IMR-90 (cell line): ENCODE measurements at regions not wholly inside any gene's neighbourhood (a gene's known extent, or its start where the extent isn't known, plus 50 kb on each side); places are given as distances from the start of the nearest gene placed in this dataset.

Experiments
- ATAC-seq: fragments of 200-7000 bp; cut with Tn5 transposase; 2 replicates; pipeline ENCODE4 v1.9.1; 2020; ENCODE audit warnings: low read depth, mild to moderate bottlenecking, moderate library complexity
- BruUV-seq: library from RNA; stranded (reverse); fragments of 400-500 nt; replicated peaks from 2 replicates; lab custom pipeline; 2021; lab: Mats Ljungman, UMichigan
- CTCF ChIA-PET: fragments of 300-600 bp; formaldehyde crosslinking; extraction: SDS; loops from one replicate; lab custom pipeline; 2021; ENCODE audit warnings: antibody characterized with exemption; lab: Yijun Ruan, JAX
- POLR2A ChIA-PET: fragments of 300-600 bp; sonication (Branson Sonifier 250); formaldehyde crosslinking; loops from one replicate; lab custom pipeline; 2022; ENCODE audit warnings: antibody characterized with exemption; ENCODE audit not compliant: unreplicated experiment; lab: Charles Lee
- DNase-seq: peaks from one replicate; pipeline ENCODE4 v3.0.0; 2013
- H2AFZ ChIP-seq: replicated peaks from 2 replicates; pipeline ENCODE3; 2013; ENCODE audit warnings: low read length, mild to moderate bottlenecking; ENCODE audit not compliant: poor library complexity
- H2AK5ac ChIP-seq: 2 replicates; pipeline ENCODE4 v1.6.1; 2013; ENCODE audit warnings: low read depth, low read length, inconsistent platforms
- H2AK9ac ChIP-seq: replicated peaks from 2 replicates; pipeline ENCODE3; 2013; ENCODE audit warnings: mild to moderate bottlenecking, low read depth, low read length, moderate library complexity; ENCODE audit not compliant: poor library complexity
- H2BK120ac ChIP-seq: 2 replicates; pipeline ENCODE4 v1.6.1; 2013; ENCODE audit warnings: low read depth, low read length, inconsistent platforms
- H2BK15ac ChIP-seq: 3 replicates; pipeline ENCODE4 v1.6.1; 2013; ENCODE audit warnings: low read depth, low read length, inconsistent platforms
- H2BK20ac ChIP-seq: 2 replicates; pipeline ENCODE4 v1.6.1; 2013; ENCODE audit warnings: low read depth, mild to moderate bottlenecking, inconsistent platforms, low read length, moderate library complexity
- H2BK5ac ChIP-seq: 2 replicates; pipeline ENCODE4 v1.6.1; 2013; ENCODE audit warnings: mild to moderate bottlenecking, low read depth, low read length, inconsistent platforms; ENCODE audit not compliant: poor library complexity, severe bottlenecking
- H3K14ac ChIP-seq: replicated peaks from 2 replicates; pipeline ENCODE4 v1.6.1; 2013; ENCODE audit warnings: low read depth, low read length, inconsistent platforms
- H3K18ac ChIP-seq: 2 replicates; pipeline ENCODE4 v1.6.1; 2013; ENCODE audit warnings: low read depth, low read length, control low read depth
- H3K23ac ChIP-seq: 2 replicates; pipeline ENCODE4 v1.6.1; 2013; ENCODE audit warnings: low read depth, low read length, inconsistent platforms
- H3K27ac ChIP-seq: 2 replicates; pipeline ENCODE4 v1.5.1; 2013; ENCODE audit warnings: mild to moderate bottlenecking, control low read depth, low read length; ENCODE audit not compliant: insufficient read depth
- H3K27me3 ChIP-seq: 2 replicates; pipeline ENCODE4 v1.6.1; 2013; ENCODE audit warnings: low read length; ENCODE audit not compliant: control insufficient read depth, insufficient read depth
- H3K36me3 ChIP-seq: 2 replicates; pipeline ENCODE4 v1.6.1; 2013; ENCODE audit warnings: low read length, mixed read lengths; ENCODE audit not compliant: control insufficient read depth, insufficient read depth
- H3K4ac ChIP-seq: 2 replicates; pipeline ENCODE4 v1.6.1; 2013; ENCODE audit warnings: low read depth, low read length, inconsistent platforms
- H3K4me1 ChIP-seq: 2 replicates; pipeline ENCODE4 v1.6.1; 2013; ENCODE audit warnings: low read length, mixed read lengths; ENCODE audit not compliant: control insufficient read depth, insufficient read depth
- H3K4me2 ChIP-seq: 2 replicates; pipeline ENCODE4 v1.6.1; 2013; ENCODE audit warnings: low read depth, mild to moderate bottlenecking, control low read depth, low read length, moderate library complexity
- H3K4me3 ChIP-seq: 2 replicates; pipeline ENCODE4 v1.5.1; 2013; ENCODE audit warnings: low read depth, mild to moderate bottlenecking, control low read depth, low read length, moderate library complexity; ENCODE audit not compliant: insufficient read depth
- H3K56ac ChIP-seq: 2 replicates; pipeline ENCODE4 v1.6.1; 2013; ENCODE audit warnings: low read length, inconsistent platforms; ENCODE audit not compliant: insufficient read depth; ENCODE audit errors: extremely low read depth
- H3K79me1 ChIP-seq, 2 experiments: 2 replicates each; pipeline ENCODE4 v1.6.1; 2013; ENCODE audit warnings: low read length in 2 of 2, inconsistent platforms in 1 of 2, low read depth in 1 of 2
- H3K9ac ChIP-seq: 2 replicates; pipeline ENCODE4 v1.6.1; 2013; ENCODE audit warnings: low read depth, low read length, control low read depth
- H3K9me1 ChIP-seq: 2 replicates; pipeline ENCODE4 v1.6.1; 2013; ENCODE audit warnings: low read length, inconsistent platforms; ENCODE audit not compliant: insufficient read depth
- H3K9me3 ChIP-seq: 2 replicates; pipeline ENCODE4 v1.6.1; 2013; ENCODE audit warnings: low read length; ENCODE audit not compliant: control insufficient read depth, insufficient read depth
- H4K20me1 ChIP-seq: 2 replicates; pipeline ENCODE4 v1.6.1; 2013; ENCODE audit warnings: low read length, inconsistent platforms; ENCODE audit not compliant: insufficient read depth
- H4K5ac ChIP-seq: 2 replicates; pipeline ENCODE4 v1.6.1; 2013; ENCODE audit warnings: mild to moderate bottlenecking, low read depth, low read length, control low read depth
- H4K8ac ChIP-seq, 2 experiments: 2 replicates each; pipeline ENCODE4 v1.6.1; 2013; ENCODE audit warnings: low read depth in 2 of 2, low read length in 2 of 2, control low read depth in 1 of 2, inconsistent platforms in 1 of 2
- H4K91ac ChIP-seq: 2 replicates; pipeline ENCODE4 v1.6.1; 2013; ENCODE audit warnings: low read depth, low read length, inconsistent platforms; ENCODE audit not compliant: insufficient read depth
- RCOR1 ChIP-seq: IDR thresholded peaks from 2 replicates; pipeline ENCODE4 v1.6.1; 2012; ENCODE audit warnings: mild to moderate bottlenecking, low read length, improper control_type of control experiment; ENCODE audit not compliant: insufficient replicate concordance
- SMC3 ChIP-seq: fragments of 150-350 bp; IDR thresholded peaks from 2 replicates; pipeline ENCODE4 v1.6.1; 2016; ENCODE audit warnings: low read depth, mild to moderate bottlenecking, antibody characterized with exemption, low read length, moderate library complexity
- WGBS, 2 experiments: methylation state at CpG; one replicate each; pipeline versions ENCODE4 v1.1.5 to v1.1.7; 2013; ENCODE audit warnings: missing lambda C conversion rate in 2 of 2; ENCODE audit not compliant: insufficient read length in 1 of 2; ENCODE audit errors: extremely low coverage in 2 of 2; 5-methylcytosine and 5-hydroxymethylcytosine counted together
- dilution Hi-C: fragments of 300-500 bp; cut with HindIII; formaldehyde crosslinking; loops from one replicate; pipeline ENCODE4 v1.14.3; 2018; ENCODE audit warnings: low sequenced_read_pairs; ENCODE audit not compliant: unreplicated experiment
- in situ Hi-C: fragments of 300-500 bp; cut with MboI; formaldehyde crosslinking; loops from 3 replicates; pipeline ENCODE4 v1.14.3; 2019; ENCODE audit warnings: low sequenced_read_pairs, inconsistent platforms, mixed read lengths
- intact Hi-C: fragments of 100-400 bp; cut with micrococcal nuclease; formaldehyde crosslinking; loops from 2 replicates; pipeline ENCODE4 v1.10.0; 2022

DNA sequence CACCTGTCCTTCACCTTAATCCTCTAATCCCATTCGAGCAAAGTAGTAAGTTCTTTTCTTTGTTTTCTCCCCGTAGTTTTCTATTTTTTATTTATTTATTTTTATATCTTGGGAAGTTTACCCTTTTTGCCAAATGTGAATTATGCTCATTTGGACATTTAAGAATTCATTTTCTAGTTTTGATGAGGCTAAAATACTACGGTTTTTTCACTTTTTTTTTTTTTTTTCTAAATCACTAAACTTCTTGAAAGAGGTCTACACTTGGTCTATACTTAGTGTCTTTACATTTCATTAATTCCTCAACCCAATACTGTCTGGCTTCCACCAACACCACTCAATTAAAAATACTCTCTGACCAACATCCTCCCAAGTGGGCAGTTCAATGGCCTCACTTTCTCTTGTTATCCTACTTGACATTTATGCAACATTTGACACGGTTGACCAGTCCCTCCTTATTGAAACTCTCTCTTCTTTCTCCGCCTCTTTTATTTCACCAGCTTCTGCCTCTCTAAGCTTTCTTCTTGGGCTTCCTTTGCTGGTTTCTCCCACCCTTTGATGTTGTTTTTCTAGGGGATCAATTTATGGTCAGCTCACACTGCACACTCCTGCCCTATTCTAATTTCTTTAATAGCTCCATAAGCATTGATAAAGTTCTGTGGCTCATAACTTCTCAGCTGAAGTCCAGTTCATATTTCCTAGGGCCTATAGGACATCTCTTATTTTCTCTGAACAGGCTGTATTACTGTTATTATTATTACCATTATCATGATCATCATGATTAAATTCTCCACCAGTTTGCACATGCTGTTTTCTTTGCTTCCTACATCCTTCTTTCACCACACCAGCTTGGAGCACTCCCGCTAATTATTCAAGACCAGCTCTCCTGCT is 72.6 kb upstream of the CITED2 start:
- H3K18ac ChIP-seq = no peak overlapping the region
- H2AK9ac ChIP-seq = no peak overlapping the region
- H3K56ac ChIP-seq = no peak overlapping the region
- no peaks in the 10 kb centered on the region for H3K36me3 ChIP-seq
- H3K9me1 ChIP-seq = no peaks in the 10 kb centered on the region; the same call in 1 of the 2 replicates
- WGBS, 2 experiments = no CpG with 5 or more reads among the region's 6 CpGs
- H3K23ac ChIP-seq = no peak overlapping the region
- no peak overlapping the region for H4K91ac ChIP-seq
- H3K4ac ChIP-seq = no peak overlapping the region
- dilution Hi-C loops = no loop called here
- H3K4me1 ChIP-seq = peaks cover 2% of the 10 kb centered on the region; the same call in 1 of the 2 replicates
- no peak overlapping the region for H3K4me3 ChIP-seq
- H2BK15ac ChIP-seq = 0 out of 3 replicates have a peak overlapping the region, but pooled peaks have one; percentile 35
- H2BK120ac ChIP-seq = no peak overlapping the region
- no peaks in the 10 kb centered on the region for H3K9me3 ChIP-seq
- H3K27ac ChIP-seq = no peak overlapping the region
- ATAC-seq = no peak
- POLR2A ChIA-PET = no interaction called here
- in situ Hi-C loops = no loop called here
- DNase-seq = no peak
- intact Hi-C loops = loop anchor here (5.0 kb wide), 1 partner anchor 70 kb away; no protein-coding TSS in a partner anchor
- no peak overlapping the region for H3K4me2 ChIP-seq
- no TSS peak for BruUV-seq
- H2BK5ac ChIP-seq = no peak overlapping the region
- H3K9ac ChIP-seq = no peak overlapping the region
- no peak overlapping the region for H2BK20ac ChIP-seq
- no peak overlapping the region for H4K8ac ChIP-seq
- H2AFZ ChIP-seq = no peak overlapping the region
- H2AK5ac ChIP-seq = no peak overlapping the region
- no peaks in the 10 kb centered on the region for H4K20me1 ChIP-seq
- no peaks in the 10 kb centered on the region for H3K27me3 ChIP-seq
- no peak overlapping the region for H4K5ac ChIP-seq
- no peaks in the 10 kb centered on the region for H3K79me1 ChIP-seq
- H3K14ac ChIP-seq = no peak overlapping the region
- no peak for TF ChIP-seq RCOR1
- no peak for TF ChIP-seq SMC3
- CTCF ChIA-PET = no interaction called here
